Fibroblast of pulmonary artery (primary cell): ENCODE measurements at regions not wholly inside any gene's neighbourhood (a gene's known extent, or its start where the extent isn't known, plus 50 kb on each side); places are given as distances from the start of the nearest gene placed in this dataset.

Experiments used
- DNase-seq: peaks from one replicate; pipeline ENCODE4 v3.0.0-alpha.2; 2010; ENCODE audit warnings: low read depth
- H3K4me3 ChIP-seq: replicated peaks from 2 replicates; pipeline ENCODE4 v1.5.1; 2011; ENCODE audit warnings: low read depth, mild to moderate bottlenecking, control low read depth, low read length, moderate library complexity
- TF ChIP-seq, protein P1 (sequence below): IDR thresholded peaks from 2 replicates; pipeline ENCODE4 v1.5.1; 2011; ENCODE audit warnings: mild to moderate bottlenecking, control low read depth, low read length, inconsistent platforms; ENCODE audit errors: missing control alignments

DNA sequence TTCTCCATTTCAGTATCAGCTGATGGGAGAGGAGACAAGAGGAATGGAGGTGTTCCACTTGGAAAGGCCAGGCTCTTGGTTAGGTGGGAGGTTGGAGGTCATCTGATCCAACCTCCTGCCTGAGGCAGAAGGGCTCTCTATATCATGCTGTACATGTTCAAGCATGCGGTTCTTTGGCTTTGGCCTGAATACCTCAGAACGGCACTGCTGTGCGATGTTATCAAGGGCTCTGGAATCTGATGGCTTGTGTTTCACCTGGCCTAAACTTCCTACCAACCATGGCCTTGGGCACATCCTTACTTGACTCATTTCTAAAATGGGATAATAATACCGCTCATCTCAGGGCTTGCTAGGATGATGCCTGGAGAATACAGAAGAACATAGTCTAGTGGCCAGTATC is 90.1 kb upstream of the FAM169A start:
- DNase-seq: no peak
- TF ChIP-seq, protein P1, sequence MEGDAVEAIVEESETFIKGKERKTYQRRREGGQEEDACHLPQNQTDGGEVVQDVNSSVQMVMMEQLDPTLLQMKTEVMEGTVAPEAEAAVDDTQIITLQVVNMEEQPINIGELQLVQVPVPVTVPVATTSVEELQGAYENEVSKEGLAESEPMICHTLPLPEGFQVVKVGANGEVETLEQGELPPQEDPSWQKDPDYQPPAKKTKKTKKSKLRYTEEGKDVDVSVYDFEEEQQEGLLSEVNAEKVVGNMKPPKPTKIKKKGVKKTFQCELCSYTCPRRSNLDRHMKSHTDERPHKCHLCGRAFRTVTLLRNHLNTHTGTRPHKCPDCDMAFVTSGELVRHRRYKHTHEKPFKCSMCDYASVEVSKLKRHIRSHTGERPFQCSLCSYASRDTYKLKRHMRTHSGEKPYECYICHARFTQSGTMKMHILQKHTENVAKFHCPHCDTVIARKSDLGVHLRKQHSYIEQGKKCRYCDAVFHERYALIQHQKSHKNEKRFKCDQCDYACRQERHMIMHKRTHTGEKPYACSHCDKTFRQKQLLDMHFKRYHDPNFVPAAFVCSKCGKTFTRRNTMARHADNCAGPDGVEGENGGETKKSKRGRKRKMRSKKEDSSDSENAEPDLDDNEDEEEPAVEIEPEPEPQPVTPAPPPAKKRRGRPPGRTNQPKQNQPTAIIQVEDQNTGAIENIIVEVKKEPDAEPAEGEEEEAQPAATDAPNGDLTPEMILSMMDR: no peak
- no peak overlapping the region for H3K4me3 ChIP-seq

DNA sequence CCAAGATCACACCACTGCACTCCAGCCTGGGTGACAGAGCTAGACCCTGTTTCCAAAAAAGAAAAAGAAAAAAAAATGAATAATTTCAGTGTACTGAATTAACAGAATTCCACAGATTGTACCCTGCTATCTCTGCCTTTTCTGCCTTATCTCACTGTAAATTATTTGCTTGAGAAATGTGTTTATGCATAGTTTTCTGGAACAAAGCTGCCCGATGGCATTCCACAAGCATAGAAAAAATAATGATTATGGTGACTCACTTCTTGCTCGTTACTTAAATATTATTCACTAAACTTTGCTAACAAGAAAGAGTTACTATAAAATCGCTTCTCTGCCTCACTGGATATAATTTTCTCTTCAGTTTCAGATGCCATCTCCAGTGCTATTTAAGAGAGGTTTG is 88.7 kb upstream of the FAM169A start:
- DNase-seq: peak; percentile 33
- TF ChIP-seq, protein P1: no peak
- no peak overlapping the region for H3K4me3 ChIP-seq

DNA sequence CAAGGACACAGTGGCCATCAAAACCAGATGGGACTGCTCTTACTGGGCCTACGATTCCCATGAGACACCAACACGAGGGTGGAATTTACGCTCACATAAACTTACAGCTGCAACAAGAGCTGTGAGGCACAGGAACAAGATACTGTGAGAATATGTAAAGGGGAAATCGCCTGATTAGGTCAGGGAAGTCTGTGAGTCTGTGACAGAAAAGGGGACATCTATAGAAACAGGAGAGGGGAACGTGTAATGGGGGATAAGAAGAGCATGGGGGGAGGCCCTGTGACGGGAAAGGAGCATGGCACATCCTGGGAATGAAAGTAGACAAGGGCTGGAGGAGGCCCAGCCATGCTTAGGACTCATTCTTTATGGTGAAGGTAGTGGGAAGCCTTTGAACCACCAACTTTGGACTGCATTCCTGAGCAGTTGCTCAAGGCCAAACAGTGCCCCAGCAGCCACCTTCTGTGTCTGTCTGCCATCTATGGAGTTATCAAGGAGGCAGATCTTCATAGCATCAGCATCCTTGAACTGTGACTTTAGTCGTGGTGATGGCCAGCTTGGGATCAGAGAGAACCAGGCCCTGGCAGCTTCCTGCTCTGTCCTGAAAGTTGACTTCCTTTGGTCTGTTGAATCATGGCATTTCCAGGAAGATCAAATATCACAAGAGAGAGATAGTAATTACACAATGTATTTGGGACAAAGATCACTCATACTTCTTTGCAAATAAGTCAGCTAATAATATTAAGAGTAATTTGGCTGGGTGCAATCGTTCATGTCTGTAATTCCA is 87.9 kb upstream of the FAM169A start:
- no peak overlapping the region for H3K4me3 ChIP-seq
- peak; percentile 20 for DNase-seq
- TF ChIP-seq, protein P1: no peak

DNA sequence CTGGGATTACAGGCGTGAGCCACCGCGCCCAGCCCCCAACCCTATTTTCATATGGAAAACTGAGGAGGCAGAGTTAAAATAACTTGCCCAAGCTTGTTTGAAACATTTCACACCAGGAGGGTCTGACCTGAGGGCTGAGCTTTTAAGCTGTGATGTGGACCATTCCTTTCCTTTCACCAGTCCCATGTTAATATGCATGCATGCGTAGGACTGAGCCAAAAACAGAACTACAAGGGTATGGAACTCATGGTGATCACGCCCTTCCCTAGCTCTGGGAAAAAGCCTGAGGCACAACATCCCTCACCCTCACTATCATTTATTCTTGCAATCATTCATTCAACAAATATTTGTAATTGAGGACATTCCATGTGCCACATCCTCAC is 87.4 kb upstream of the FAM169A start:
- DNase-seq: no peak

DNA sequence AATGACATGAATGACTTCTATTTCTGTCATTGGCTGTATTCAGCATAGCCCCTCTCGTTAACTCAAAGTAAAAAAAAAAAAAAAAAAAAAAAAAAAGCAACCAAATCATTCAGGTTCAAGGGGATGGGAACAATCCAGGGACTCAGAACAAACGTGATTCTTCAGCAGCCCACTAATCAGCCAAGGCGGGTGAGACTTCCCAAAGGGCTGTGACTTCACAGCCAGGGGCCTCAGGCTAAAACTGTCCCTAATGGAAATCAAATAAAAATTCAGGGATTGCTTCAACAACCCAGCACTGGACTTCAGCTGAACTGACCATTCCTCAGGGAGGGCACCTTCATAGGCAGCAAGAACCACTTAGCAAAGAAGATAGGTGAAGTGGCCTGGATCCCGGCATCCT is 86.2 kb upstream of the FAM169A start:
- no peak overlapping the region for H3K4me3 ChIP-seq
- DNase-seq: no peak
- TF ChIP-seq, protein P1: no peak

More for the DNA sequence above, 87.4 kb upstream of the FAM169A start:
- H3K4me3 ChIP-seq: no peak overlapping the region
- TF ChIP-seq, protein P1: no peak

DNA sequence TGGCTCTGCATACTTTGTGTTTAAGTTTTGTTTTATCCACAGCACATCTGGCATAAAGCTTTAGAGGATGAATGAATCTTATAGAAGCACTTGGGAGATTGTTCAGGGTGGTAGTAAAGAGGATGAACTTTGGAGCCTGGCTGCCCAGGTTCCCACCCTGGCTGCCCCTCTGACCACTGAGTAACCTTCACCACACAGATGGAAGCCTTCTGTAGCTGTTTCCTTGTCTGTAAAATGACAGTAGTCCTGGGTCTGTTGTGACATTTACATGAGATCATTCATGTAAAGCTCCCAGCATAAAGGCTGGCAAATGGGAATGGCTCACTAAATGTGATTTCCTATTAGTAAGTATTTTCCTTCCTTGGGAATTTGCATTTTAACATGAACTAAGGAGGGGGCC is 85.7 kb upstream of the FAM169A start:
- H3K4me3 ChIP-seq: no peak overlapping the region
- no peak for DNase-seq
- TF ChIP-seq, protein P1: no peak

DNA sequence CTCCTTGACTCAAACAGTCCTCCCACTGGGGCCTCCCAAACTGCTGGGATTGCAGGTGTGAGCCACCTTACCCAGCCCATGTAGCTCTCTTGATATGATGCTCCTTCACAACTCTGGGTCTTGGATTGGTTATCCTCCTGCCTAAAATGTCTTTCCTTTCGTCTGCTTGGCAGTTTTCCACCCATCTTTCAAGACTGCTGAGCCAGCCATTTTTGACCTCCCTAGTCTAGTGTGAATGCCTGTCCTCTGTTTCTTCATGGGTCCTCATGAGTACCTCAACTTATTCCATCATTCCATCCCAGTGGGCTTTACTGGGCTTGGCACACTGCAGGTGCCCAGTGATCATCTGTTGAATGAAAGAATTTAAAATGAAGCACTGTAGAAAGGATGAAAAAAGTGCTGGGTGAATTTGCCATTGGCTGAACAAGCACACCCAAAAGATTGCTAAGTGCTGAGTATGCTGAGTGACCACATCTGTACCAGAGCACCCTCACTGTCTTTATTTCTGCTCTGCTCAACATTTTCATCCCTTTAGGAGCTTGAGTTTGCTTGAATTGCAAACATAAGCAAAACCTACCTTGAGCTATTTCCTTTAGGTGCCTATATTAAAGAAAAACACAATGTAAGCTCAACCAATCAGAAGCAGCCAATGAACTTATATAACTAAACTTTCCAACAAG is 84.8 kb upstream of the FAM169A start:
- TF ChIP-seq, protein P1: no peak
- DNase-seq: no peak

More for the DNA sequence above, 84.8 kb upstream of the FAM169A start:
- H3K4me3 ChIP-seq: no peak overlapping the region
